ENCODE measurements at regions not wholly inside any gene's neighbourhood (a gene's known extent, or its start where the extent isn't known, plus 50 kb on each side); places are given as distances from the start of the nearest gene placed in this dataset.

- RAD21 ChIA-PET (ENCODE audit: low non-redundant PET in 1 of 2, low total read pairs in 2 of 2, uncharacterized antibody in 2 of 2, unreplicated experiment in 2 of 2), result no interaction called here
- Histone ChIP-seq H3K27ac (ENCODE audit: low read depth, low read length) (no peak overlapping the region), H3K4me1 (ENCODE audit: control insufficient read depth in 1 of 2, insufficient read depth in 2 of 2, low read length in 2 of 2) (no peaks in the 10 kb centered on the region), H3K9me3 (ENCODE audit: control insufficient read depth in 1 of 2, insufficient read depth in 1 of 2, low read depth in 1 of 2, low read length in 2 of 2) (peaks cover 23 to 25% of the 10 kb centered on the region in 2 experiments; a peak in 2 of 4 replicates), H3K9me2 (ENCODE audit: insufficient read depth) (no peaks in the 10 kb centered on the region), H3K36me3 (ENCODE audit: control insufficient read depth in 1 of 2, insufficient read depth in 2 of 2, low read length in 2 of 2) (no peaks in the 10 kb centered on the region), H3K9ac (ENCODE audit: low read length) (no peak overlapping the region), H3K27me3 (ENCODE audit: insufficient read depth, low read length) (no peaks in the 10 kb centered on the region), H3K4me3 (replicated peaks in 1 of 2; ENCODE audit: low read depth in 1 of 2, low read length in 2 of 2) (no peak overlapping the region), H3K79me2 (ENCODE audit: insufficient read depth, low read length) (no peaks in the 10 kb centered on the region), H4K20me1 (ENCODE audit: insufficient read depth) (no peaks in the 10 kb centered on the region), H3K4me2 (ENCODE audit: low read length) (no peak overlapping the region), H2AFZ (ENCODE audit: low read depth, low read length, poor library complexity, severe bottlenecking) (no peak overlapping the region)
- CTCF ChIA-PET, result no interaction called here
- intact Hi-C loops (cut with micrococcal nuclease), result no loop called here
- TF ChIP-seq MAX (IDR thresholded peaks at IDR 0.05) (no peak), TCF7L2 (IDR thresholded peaks at IDR 0.05; ENCODE audit: borderline replicate concordance, extremely low read depth, insufficient read depth, insufficient read length) (no peak), SP1 (IDR thresholded peaks at IDR 0.05; ENCODE audit: low read depth) (no peak), ATF3 (IDR thresholded peaks at IDR 0.05) (no peak), CBX3 (IDR thresholded peaks at IDR 0.05; ENCODE audit: low read depth) (no peak), EGR1 (IDR thresholded peaks at IDR 0.05; ENCODE audit: low read depth) (no peak), ZBTB33 (IDR thresholded peaks at IDR 0.05; ENCODE audit: extremely low read depth, insufficient replicate concordance, low read length) (no peak), POLR2A (IDR thresholded peaks at IDR 0.05; ENCODE audit: borderline replicate concordance, extremely low read depth, insufficient read depth, insufficient read length) (no peak), EZH2phosphoT487 (IDR thresholded peaks at IDR 0.05; ENCODE audit: borderline replicate concordance) (no peak), REST (IDR thresholded peaks at IDR 0.05; ENCODE audit: low read depth) (no peak), YY1 (IDR thresholded peaks at IDR 0.05; ENCODE audit: extremely low read depth, insufficient replicate concordance, low read depth, low read length) (no peak), CEBPB (IDR thresholded peaks at IDR 0.05; ENCODE audit: low read depth) (no peak), SRF (IDR thresholded peaks at IDR 0.05; ENCODE audit: low read depth) (no peak), POLR2AphosphoS5 (IDR thresholded peaks at IDR 0.05; ENCODE audit: low read depth, low read length) (no peak), FOSL1 (IDR thresholded peaks at IDR 0.05; ENCODE audit: low read depth) (no peak), JUND (IDR thresholded peaks at IDR 0.05) (no peak), CTCF (IDR thresholded peaks at IDR 0.05 in 2 of 3, conservative IDR thresholded peaks at IDR 0.05 in 1 of 3; ENCODE audit: borderline replicate concordance in 1 of 3, insufficient read depth in 1 of 3, low read depth in 2 of 3, low read length in 2 of 3) (no peak), ZFX (IDR thresholded peaks at IDR 0.05) (no peak), EZH2 (IDR thresholded peaks at IDR 0.05) (no peak)
- POLR2A ChIA-PET, result no interaction called here
- ATAC-seq (no peak), DNase-seq (ENCODE audit: low read depth, low spot score) (no peak)
- no TSS peak for BruUV-seq (replicated peaks)
Measured at GRCh38 chr15:26066896-26067295, 203.8 kb upstream of the ATP10A start.
